GM18505 (cell line): ENCODE measurements at regions not wholly inside any gene's neighbourhood (a gene's known extent, or its start where the extent isn't known, plus 50 kb on each side); places are given as distances from the start of the nearest gene placed in this dataset.
"Not testable (repeated sequence)": the region's sequence is repeated elsewhere in the genome, so short reads cannot be mapped to it uniquely, and the experiment has no call there.

Experiments used
- ATAC-seq: cut with Tn5 transposase; IDR thresholded peaks from one replicate; pipeline ENCODE4 v1.9.1; 2021; ENCODE audit not compliant: unreplicated experiment
- POLR2A ChIP-seq: IDR thresholded peaks from 4 replicates; pipeline ENCODE4 v1.6.1; 2011; ENCODE audit warnings: borderline replicate concordance; ENCODE audit not compliant: insufficient read depth, insufficient read length; ENCODE audit errors: extremely low read depth

DNA sequence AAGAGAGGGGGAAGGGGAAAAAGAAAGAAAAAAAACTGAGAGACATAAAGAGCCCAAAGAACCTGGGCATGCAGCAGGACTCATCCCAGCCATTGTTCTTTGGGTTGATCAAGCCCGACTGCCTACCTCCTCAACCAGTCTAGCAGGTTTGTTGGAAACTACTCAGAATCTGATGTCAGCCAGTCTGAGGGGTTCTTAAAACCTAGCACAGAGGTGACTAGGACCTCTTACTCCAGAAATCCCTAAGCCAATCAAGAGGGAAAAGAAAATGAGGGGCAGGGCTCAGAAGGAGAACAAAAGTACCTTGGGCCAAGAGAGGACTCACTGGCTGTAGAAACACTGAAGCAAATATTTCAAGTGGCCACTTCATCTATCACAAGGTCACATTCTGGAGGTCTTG is 228.0 kb downstream of the AASDHPPT start:
- ATAC-seq: no peak

GRCh38 chr11:106306942-106307341 is 229.5 kb downstream of the AASDHPPT start:
- ATAC-seq: no peak
- no peak for TF ChIP-seq POLR2A

More for the DNA sequence above, 228.0 kb downstream of the AASDHPPT start:
- no peak for TF ChIP-seq POLR2A

GRCh38 chr11:106309070-106309684 is 231.7 kb downstream of the AASDHPPT start:
- TF ChIP-seq POLR2A: no peak
- no peak for ATAC-seq

DNA sequence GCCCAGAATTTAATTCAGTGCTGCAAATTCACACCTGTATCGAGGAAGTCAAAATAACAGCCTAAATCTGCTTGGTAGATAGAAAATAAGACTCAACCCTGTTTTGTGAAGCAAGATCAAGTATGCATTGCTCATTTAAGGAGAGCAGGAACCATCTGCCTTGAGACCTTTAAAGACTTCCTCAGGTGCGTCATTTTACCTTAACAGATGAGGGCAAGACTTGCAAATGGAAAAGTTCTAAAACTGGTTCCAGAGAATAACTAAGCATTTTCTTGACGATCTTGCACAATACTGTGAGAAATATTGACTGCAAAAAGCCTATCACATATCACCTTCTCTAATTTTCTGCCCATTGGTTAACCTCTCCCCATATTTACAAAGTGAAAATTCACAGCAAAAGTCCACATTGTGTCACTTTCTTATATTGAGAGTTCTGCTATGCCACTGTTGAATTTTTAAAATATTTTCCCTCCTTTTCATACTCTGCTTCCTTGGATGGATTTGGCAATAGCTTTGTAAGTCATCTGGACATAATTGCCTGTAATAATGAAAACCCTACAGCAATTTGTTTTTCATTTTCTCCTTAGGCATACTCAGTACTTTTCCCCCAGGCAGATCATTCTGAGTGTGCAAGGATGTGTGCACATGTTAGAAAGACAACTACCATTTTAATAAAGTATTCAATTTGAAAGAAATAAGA is 234.2 kb downstream of the AASDHPPT start:
- ATAC-seq: no peak

GRCh38 chr11:106317208-106317773 is 239.8 kb downstream of the AASDHPPT start:
- not testable (repeated sequence) for ATAC-seq

More for the DNA sequence above, 234.2 kb downstream of the AASDHPPT start:
- no peak for TF ChIP-seq POLR2A

DNA sequence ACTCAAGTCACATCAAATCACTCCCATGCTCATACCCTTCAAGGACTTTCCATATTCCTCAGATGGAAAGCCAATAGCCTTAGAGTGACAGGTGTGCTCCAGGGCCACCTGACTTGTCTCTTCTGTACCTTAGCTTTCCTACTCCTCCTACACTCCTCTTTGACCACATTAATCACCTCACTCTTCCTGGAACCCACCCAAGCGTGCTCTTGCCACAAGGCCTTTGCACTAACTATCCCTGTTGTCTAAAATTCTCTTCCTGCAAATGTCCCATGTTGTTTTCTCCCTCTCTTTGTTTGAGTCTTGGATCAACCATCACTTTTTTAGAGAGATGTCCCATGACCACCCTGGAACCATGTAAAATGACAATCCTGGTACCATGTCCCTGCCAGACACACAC is 244.1 kb downstream of the AASDHPPT start:
- no peak for ATAC-seq
- TF ChIP-seq POLR2A: no peak

DNA sequence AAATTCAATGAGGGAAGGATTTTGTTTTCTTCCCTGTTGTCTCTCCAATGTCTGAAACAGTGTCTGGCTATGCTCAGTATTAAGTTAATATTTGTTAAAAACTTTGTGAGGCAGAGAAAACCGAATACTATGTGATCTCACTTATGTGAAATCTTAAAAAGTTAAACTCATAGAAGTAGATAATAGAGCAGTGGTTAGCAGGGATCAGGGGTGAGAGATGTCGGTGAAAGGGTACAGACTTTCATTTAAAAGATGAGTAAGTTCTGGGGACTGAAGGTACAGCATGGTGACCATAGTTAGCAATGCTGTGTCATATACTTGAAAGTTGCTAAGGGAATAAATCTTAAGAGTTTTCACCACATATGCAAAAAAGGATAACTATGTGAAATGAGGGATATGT is 244.6 kb downstream of the AASDHPPT start:
- no peak for TF ChIP-seq POLR2A
- ATAC-seq: no peak

DNA sequence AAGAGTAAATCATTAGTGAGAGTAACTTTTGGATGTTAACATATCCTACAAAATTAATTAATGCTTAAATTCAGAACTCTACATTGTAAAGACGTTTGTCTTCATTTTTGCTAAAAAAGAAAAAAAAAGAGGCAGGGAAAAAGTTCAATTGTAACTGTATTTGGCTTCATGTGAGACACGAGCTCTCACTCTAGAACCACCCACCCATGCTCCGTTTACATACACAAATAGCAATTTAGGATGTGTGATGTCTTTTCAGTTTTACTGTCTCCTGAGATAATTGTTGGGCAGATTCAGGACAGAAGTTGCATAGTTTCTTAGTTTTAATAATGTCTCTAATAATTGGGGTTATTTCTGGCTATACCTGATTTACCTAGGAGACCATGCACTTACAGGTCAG is 248.6 kb downstream of the AASDHPPT start:
- ATAC-seq: no peak
- no peak for TF ChIP-seq POLR2A

- ATAC-seq: no peak
- TF ChIP-seq POLR2A: no peak
These were observed 249.7 kb downstream of the AASDHPPT start for GRCh38 chr11:106327134-106327533.

DNA sequence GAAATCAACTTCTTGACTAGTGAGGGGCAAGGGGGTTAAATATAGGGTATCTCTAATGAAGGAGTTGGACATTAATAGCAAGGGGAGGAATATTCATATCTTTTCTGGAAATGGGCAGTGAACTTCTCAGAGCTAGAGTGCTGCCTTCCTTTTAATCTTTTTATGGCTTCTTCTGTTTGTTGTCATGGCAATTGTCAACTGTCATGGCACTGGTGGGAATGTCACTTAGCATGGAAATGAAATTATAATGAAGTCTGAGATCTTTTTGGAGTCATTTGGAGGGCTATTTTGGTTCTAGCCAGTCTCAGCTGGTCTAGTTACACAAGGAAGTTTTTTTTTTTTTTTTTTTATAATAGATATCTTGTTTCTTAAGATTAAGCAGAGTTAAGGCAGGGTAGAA is 250.2 kb downstream of the AASDHPPT start:
- no peak for TF ChIP-seq POLR2A
- ATAC-seq: no peak

DNA sequence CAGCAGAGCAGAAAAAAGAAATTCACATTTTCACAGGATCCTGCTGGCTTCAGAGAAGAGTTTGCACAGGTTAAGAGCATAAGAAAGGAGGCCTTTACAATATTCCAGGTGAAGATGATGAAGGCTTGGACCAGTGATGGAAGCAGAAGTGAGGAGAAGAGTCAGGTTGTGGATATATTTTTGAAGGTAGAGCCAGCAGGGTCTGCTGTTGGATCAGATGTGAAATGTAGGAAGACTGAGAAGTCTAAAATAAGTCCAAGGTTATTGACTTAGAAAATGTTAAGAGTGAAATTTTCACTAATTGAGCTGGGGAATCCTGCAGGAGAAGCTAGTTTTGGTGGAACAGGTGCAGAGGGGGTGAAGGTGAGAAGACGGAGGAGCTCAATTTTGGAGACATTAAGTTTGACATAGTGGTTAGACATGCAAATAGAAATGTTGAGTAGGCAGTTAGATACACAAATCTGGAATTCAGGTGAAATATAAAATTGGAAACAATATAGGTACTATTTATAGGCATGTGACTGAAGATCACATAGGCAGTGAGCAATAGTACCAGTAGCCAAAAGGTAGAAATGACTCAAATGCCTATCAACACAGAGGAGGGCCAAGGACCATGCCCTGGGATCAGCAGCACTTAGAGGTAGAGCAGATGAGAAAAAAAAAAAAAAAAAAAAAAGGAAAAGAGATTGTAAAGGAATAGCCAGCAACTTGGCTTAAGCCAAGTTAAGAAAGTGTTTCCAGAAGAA is 252.0 kb downstream of the AASDHPPT start:
- ATAC-seq: no peak
- TF ChIP-seq POLR2A: no peak

- TF ChIP-seq POLR2A: no peak
- ATAC-seq: no peak
These were observed 253.7 kb downstream of the AASDHPPT start for GRCh38 chr11:106331176-106331575.

GRCh38 chr11:106333678-106334077 is 256.2 kb downstream of the AASDHPPT start:
- ATAC-seq: no peak
- TF ChIP-seq POLR2A: no peak

DNA sequence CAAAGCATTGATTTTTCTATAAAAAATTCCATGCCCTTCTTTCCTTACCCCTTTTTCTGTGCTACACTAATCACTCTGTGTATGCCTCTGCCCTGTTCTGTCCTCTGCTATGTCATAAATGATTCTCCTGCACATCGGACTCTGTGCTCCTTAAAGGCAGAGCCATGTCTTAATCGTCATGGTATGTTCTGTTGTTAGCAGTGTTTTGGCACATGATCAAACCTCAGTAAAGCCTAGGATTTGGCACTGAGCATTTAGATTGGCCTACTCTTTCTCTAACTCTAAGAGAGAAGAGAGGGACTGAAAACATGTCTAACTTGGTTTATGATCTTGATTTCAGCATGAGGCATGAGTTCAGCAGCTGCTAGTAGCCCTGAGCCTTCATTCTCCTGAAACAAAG is 266.9 kb downstream of the AASDHPPT start:
- TF ChIP-seq POLR2A: no peak
- ATAC-seq: no peak

- no peak for TF ChIP-seq POLR2A
- ATAC-seq: no peak
These were observed 267.5 kb downstream of the AASDHPPT start for GRCh38 chr11:106344966-106345365.
